CD4-positive, alpha-beta T cell treated with Interleukin-10 for 1 hour (primary cell): ENCODE measurements at regions not wholly inside any gene's neighbourhood (a gene's known extent, or its start where the extent isn't known, plus 50 kb on each side); places are given as distances from the start of the nearest gene placed in this dataset.

Source experiments
- DNase-seq: peaks from one replicate; pipeline ENCODE4 v3.0.0-alpha.2; 2020

GRCh38 chr6:147759536-147759935 lies 251.0 kb downstream of the SAMD5 start:
- DNase-seq = no peak

GRCh38 chr6:147765541-147765940 lies 257.1 kb downstream of the SAMD5 start:
- no peak for DNase-seq

GRCh38 chr6:147768969-147769368 lies 260.5 kb downstream of the SAMD5 start:
- DNase-seq = no peak

- DNase-seq = no peak
These were observed 261.1 kb downstream of the SAMD5 start for GRCh38 chr6:147769496-147770087.

- no peak for DNase-seq
These were observed 261.7 kb downstream of the SAMD5 start for GRCh38 chr6:147770221-147770620.

- DNase-seq = no peak
These were observed 264.2 kb downstream of the SAMD5 start for GRCh38 chr6:147772724-147773123.

- DNase-seq = no peak
These were observed 266.4 kb downstream of the SAMD5 start for GRCh38 chr6:147774856-147775255.

GRCh38 chr6:147776631-147777213 lies 268.2 kb downstream of the SAMD5 start:
- no peak for DNase-seq

- no peak for DNase-seq
These were observed 271.1 kb downstream of the SAMD5 start for GRCh38 chr6:147779624-147780023.

GRCh38 chr6:147782302-147782701 lies 273.8 kb downstream of the SAMD5 start:
- DNase-seq = no peak

- DNase-seq = no peak
These were observed 275.9 kb downstream of the SAMD5 start for GRCh38 chr6:147784371-147784770.

- DNase-seq = no peak
These were observed 278.9 kb downstream of the SAMD5 start for GRCh38 chr6:147787417-147787816.

- no peak for DNase-seq
These were observed 281.0 kb downstream of the SAMD5 start for GRCh38 chr6:147789430-147789947.

- DNase-seq = no peak
These were observed 285.6 kb downstream of the SAMD5 start for GRCh38 chr6:147793871-147794643.

- no peak for DNase-seq
These were observed 294.0 kb downstream of the SAMD5 start for GRCh38 chr6:147802459-147802858.

GRCh38 chr6:147805155-147805554 lies 296.7 kb downstream of the SAMD5 start:
- no peak for DNase-seq

- DNase-seq = no peak
These were observed 298.2 kb downstream of the SAMD5 start for GRCh38 chr6:147806697-147807096.

- DNase-seq = no peak
These were observed 300.1 kb downstream of the SAMD5 start for GRCh38 chr6:147808640-147809039.

GRCh38 chr6:147811913-147812629 lies 303.6 kb downstream of the SAMD5 start:
- no peak for DNase-seq

- no peak for DNase-seq
These were observed 308.7 kb downstream of the SAMD5 start for GRCh38 chr6:147817042-147817689.

GRCh38 chr6:147820520-147820919 lies 312.0 kb downstream of the SAMD5 start:
- no peak for DNase-seq

- no peak for DNase-seq
These were observed 312.9 kb downstream of the SAMD5 start for GRCh38 chr6:147821295-147821897.
